ENCODE measurements at regions not wholly inside any gene's neighbourhood (a gene's known extent, or its start where the extent isn't known, plus 50 kb on each side); places are given as distances from the start of the nearest gene placed in this dataset.
"Not testable (repeated sequence)": the region's sequence is repeated elsewhere in the genome, so short reads cannot be mapped to it uniquely, and the experiment has no call there.

DNA sequence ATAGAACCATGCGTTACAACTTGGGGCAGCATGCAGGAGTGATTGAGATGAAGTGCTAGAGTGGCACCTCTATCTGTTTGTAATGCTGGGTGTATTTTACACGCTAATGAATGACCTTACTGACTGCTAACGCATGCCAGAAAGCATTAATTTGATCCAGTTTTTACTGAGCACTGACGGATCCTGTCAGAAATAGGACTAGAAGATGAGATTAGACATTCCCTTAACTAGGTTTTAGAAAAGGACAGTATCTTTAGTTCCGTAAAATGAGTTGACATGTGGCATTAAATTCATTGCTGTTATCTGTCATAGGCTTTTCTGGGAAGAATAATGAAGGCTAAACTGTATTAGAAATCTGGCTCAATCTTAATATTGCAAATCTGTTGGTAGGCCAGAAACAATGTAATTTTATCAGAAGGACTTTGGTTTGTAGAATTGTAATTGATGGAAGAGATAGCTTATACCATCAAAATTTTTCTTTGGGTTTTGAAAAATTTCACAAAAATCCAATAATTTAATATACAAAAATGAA, 140.4 kb upstream of the WDFY3 start:
- no peak for DNase-seq

DNA sequence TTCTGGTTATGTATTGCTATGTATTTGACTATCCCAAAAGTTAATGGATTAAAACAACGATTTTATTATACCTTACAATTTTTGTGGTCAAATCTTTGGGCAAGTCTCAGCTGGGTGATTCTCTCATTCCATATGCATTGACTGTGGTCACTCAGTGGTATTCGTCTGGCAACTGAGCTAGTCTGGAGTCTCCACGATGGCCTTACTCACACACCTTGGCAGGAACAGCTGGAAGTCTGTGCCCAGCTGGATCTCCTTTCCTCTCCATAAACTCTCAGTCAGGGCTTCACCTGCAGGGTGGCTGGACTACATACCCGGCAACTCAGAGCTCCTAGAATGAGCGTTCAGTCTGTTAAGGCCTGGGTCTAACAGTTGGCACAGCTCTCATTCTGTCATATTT, 141.1 kb upstream of the WDFY3 start:
- DNase-seq, result no peak

DNA sequence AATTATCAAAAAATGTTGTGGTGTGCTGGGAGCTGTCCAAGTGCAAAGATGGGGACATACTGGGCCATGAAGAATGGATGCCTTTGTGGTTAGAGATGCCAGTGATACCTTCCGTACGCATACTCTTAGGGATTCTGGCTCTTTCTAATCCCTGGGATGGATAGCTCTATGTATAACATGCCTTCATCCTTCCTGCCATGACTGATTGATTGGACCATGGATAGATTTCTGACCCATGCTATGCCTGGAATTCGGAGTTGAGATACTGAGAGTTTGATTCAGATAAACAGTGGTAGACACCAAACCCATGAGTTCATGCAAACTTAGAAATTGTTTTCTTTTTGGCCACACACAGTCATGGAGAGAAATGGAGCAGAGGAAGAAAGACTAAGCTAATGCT, 147.2 kb upstream of the WDFY3 start:
- DNase-seq, result no peak

DNA sequence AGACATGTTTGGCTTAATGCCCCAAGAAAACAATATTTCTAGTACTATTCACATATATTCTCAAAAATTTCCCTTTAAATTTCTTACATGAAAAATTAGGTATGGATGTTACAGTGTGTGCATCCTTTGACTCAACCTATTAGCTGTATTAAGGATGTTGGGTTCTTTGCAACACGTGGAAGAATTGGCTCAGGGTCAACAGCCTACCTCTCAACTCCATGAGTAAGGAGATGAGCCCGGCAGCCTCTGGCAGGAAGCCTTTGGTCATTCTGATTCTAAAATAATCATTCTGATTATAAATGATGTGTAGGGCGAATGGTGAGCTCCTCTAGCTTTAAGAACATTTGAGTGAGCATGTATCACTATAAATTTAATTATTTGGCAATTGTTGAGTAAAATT, 148.0 kb upstream of the WDFY3 start:
- DNase-seq, result no peak

DNA sequence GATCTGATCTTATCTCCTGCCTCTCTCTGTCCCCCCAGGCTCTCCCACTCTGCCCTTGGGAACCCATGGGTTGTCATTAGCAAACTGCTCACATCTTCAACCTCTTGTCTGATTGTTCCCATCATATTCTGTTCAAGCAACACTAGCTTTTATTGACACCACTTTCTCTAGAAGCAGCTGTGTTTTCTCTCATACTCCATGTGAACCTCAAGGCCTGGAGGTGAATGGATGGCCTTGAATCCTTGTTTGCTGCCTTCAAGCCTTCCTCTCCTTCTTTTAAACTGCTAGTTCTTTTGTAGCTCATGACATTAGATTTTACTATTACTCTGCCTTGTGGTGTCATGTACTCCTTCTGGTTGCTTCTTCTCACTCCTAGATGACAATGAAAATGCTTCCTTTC, 149.5 kb upstream of the WDFY3 start:
- no peak for DNase-seq

DNA sequence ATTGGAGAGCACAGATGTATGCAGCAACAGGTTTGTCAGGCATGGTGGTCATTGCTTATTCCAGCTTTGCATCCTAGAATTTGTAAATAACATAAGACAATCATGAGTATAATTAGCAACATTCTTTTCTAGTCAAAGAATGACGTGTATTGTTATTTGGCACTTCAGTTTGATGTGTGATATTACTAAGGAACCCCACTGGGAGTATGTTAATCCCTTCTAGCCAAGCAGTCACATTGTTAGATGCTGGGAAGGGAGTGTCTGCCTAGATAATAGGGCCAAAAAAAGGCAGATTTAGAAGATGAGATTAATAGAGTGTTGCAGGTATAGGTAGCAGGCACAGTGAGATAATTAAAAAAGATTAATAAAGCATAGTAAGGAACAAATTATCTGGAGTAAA, 159.2 kb upstream of the WDFY3 start:
- DNase-seq, result no peak

DNA sequence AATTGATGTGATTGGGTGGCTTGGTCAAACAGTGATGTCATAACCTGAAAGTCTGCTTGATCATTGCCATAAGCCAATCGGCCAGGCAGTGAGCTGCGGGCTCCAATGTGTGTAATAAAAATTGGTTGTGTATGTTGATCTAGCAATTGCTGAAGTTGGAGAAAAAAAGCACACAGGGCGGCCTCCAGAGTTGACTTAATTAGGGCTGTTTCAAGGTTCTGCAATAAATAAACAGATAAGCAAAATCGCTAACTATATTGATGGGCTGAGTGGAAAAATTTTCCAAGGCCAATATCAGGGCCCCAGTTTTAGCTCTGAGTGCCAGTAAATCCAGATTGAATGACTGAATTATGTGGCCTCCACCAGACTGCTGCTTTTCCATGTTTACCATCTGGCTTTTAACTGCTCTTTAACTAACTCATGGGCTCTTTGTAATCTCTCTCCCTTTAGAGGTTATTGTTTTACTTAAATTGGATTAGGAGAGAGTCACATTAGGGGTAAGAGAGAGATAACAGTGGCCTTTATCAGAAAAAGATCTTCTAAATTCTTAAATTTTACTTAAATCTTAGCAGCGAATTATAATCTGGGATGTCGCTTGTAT, 160.6 kb upstream of the WDFY3 start:
- DNase-seq, result no peak

DNA sequence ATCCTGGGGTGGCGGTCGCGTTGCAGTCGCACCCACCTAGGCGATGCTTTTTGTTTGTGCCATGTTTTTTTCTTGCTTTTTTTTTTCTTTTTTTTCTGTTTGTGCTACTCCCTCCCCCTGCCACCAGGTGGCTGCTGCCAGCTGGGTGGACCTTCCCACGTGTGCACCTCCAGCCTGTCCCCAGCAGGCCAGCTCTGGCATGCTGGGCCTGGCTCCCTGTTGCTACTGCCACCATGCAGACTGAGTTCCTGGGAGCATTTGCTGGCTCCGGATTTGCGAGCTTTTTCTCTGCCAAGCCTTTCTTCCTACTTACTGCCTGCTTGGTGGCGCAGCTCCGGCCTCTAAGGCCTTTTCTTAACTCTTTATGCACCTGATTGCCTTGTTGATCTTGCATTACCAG, 161.2 kb upstream of the WDFY3 start:
- no peak for DNase-seq

DNA sequence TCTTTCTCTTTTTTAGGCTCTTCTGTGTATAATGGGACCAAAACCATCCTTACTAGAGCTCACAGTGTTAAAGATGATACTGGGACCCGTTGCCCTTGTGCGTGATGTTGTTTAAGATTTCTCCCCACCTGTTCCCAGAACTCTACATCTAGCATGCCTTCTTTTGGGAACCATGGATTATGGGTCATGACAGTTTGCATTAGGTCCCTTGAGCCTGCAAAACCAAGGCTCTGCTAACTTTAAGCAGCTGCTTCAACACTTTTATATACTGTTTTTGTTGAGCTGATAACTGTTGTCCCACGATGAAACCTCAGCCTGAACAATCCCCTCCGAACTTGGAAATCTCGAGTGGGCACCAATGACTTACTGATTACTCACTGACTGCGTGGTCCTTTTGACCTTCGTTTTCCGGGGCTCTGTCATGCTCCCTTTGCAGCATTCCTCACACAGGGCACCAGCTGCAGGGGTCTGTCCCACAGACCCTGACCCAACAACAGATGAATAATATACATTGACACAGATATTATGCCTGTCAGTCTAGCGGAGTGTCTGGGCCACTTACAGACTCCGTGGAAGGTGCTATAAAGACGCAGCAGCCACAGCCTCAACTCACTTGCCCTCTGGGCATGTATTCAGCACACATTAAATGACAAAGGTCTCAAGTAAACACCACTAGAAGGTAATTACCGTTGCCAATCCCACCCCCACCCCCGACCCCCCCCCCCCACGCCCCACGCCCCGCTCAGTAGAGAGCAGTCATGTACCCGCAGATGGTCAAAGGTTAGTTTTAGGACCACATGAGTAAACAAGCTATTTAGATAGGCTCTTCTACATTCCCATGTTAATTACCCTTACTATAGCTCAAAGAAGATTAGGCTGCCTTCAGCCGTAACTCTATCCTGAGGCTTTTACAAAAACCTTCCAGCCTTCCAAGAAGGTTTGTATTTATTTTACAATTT, 162.0 kb upstream of the WDFY3 start:
- no peak for DNase-seq

GRCh38 chr4:85129354-85130125, 163.1 kb upstream of the WDFY3 start:
- DNase-seq, result not testable (repeated sequence)

- DNase-seq, result no peak
Measured at GRCh38 chr4:85132117-85132516, 165.6 kb upstream of the WDFY3 start.

GRCh38 chr4:85132570-85132969, 166.1 kb upstream of the WDFY3 start:
- DNase-seq, result no peak

DNA sequence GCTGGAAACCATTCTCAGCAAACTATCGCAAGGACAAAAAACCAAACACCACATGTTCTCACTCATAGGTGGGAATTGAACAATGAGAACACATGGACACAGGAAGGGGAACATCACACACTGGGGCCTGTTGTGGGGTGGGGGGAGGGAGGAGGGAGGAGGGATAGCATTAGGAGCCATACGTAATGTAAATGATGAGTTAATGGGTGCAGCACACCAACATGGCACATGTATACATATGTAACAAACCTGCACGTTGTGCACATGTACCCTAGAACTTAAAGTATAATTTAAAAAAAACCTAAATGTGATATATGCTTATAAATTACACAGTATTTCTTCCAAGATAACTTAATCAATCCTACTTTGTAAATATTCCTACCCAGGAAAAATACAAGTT, 173.3 kb upstream of the WDFY3 start:
- not testable (repeated sequence) for DNase-seq

DNA sequence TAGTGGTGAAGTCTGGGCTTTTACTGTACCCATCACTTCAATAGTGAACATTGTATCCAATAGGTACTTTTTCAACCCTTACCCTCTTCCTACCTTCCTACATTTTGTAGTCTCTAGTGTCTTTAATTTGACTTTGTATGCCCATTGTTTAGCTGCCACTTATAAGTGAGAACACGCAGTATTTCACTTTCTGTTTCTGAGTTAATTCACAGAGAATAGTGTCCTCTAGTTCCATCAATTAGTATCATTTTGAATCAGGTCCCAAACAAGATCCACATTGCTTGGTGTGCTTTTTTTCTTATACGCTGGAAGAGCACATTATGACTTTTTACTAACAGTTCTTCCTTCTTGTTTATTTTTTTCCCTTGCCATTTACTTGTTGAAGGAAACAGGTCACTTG, 176.0 kb upstream of the WDFY3 start:
- no peak for DNase-seq

GRCh38 chr4:85147481-85148076, 181.1 kb upstream of the WDFY3 start:
- peak; percentile 1 for DNase-seq

- no peak for DNase-seq
Measured at GRCh38 chr4:85149676-85150075, 183.2 kb upstream of the WDFY3 start.

DNA sequence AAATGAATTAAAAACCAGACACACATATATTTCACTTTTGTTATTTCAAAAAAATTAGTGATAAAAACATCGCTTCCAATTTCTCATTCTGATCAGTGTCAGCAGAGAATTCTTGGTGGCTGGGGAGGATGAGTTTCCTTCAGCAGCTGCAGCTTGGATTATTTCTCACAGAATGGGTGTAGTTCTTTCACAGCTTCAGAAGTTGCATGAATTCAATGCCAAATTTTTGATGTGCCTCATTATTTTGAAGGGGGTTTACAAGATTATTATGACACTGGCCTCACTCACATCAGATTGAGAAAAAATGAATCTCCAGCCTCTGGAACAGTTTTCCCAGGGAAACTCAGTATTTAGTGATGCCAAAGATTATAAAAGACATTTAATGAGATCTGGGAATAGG, 184.9 kb upstream of the WDFY3 start:
- no peak for DNase-seq

DNA sequence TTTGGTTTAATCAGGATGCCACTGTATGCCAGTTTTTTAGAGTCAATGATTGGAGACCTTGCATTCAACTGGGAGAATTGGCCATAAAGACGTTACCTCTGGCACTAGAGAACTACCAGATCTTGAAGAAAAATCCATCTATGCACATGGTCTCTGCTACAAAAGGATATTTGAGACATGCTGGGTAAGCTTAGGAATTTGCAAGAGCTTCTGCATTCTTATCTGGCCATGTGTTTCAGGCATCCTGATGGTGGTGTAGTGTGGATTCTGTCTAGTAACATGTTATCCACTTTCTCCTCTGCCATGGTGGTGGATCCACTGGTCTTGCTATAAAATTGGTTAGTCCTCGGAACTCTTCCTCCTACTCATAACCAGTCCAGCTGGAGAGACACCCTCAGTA, 185.3 kb upstream of the WDFY3 start:
- DNase-seq, result no peak

DNA sequence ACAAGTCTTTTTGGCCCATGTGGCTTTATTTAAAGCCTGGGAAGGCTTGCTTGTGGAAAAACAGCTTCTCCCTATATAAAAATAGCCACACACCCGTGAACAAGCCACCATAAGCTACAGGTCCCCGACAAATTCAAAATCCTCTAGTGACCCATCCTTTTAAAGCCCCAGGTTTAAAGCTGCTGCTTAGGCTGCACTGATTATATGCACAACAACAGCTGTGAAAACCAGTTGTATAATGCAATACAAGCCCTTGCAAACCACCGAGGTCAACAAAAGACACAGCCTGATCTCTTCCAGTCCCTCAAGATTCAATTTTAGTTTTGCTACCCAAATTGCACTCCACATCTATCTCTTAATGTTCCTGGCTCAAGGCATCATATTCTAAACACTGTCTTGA, 186.0 kb upstream of the WDFY3 start:
- no peak for DNase-seq

DNA sequence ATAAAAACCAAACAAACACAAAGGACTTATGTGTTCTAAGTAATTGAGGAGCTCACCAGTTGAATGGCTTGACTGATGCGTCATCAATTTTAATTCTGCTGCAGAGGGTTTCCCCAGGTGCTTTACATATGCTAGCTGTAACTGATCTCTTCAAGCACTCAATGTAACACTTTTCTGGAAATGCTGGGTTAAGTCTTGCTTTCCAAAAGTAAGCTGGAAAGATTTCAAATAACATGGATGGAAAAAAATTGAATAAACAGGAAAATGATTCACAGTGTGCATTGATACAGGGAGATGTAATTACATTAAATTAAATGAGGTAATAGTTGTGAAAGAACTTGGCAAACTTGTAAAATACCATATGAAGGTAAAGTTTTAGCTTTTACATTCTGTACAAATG, 186.7 kb upstream of the WDFY3 start:
- DNase-seq, result no peak

- DNase-seq, result no peak
Measured at GRCh38 chr4:85154591-85154990, 188.1 kb upstream of the WDFY3 start.

DNA sequence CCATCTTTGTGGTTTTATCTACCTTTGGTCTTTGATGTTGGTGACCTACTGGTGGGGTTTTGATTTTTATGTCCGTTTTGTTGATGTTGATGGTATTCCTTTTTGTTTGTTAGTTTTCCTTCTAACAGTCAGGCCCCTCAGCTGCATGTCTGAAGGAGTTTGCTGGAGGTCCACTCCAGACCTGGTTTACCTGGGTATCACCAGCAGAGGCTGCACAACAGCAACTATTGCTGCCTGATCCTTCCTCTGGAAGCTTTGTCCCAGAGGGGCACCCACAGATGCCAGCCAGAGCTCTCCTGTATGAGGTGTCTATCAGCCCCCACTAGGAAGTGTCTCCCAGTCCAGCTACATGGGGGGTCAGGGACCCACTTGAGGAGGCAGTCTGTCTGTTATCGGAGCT, 199.3 kb upstream of the WDFY3 start:
- DNase-seq, result no peak

DNA sequence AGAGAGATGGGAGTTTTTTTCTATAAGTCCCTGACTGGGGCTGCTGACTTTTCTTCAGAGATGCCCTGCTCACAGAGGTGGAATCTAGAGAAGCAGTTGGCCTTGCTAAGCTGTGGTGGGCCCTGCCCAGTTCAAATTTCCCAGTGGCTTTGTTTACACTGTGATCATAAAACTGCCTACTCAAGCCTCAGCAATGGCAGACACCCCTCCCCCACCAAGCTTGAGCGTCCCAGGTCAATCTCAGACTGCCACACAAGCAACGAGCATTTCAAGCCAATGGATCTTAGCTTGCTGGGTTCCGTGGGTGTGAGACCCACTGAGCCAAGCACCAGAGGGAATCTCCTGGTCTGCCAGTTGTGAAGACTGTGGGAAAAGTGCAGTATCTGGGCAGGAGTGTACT, 199.8 kb upstream of the WDFY3 start:
- no peak for DNase-seq
